Smooth muscle cell (in vitro differentiated cells): ENCODE measurements at regions not wholly inside any gene's neighbourhood (a gene's known extent, or its start where the extent isn't known, plus 50 kb on each side); places are given as distances from the start of the nearest gene placed in this dataset.

Experiments
- DNase-seq: peaks from one replicate; lab custom pipeline; 2025; ENCODE audit not compliant: unreplicated experiment; lab: John Stamatoyannopoulos, UW
- H2AFZ ChIP-seq: fragments of 200-600 bp; sonication (generic); 2 replicates; pipeline ENCODE4 v1.6.0; 2016; ENCODE audit warnings: antibody characterized with exemption, low read depth, mild to moderate bottlenecking
- H3F3A ChIP-seq: fragments of 200-600 bp; sonication (generic); 2 replicates; pipeline ENCODE4 v1.6.0; 2017; ENCODE audit warnings: antibody characterized with exemption, low read depth
- H3K27ac ChIP-seq: fragments of 200-600 bp; sonication (generic); 2 replicates; pipeline ENCODE4 v1.5.1; 2016; ENCODE audit warnings: low read depth, mild to moderate bottlenecking
- H3K27me3 ChIP-seq: fragments of 200-600 bp; sonication (generic); 2 replicates; pipeline ENCODE4 v1.6.1; 2016; ENCODE audit warnings: low read depth, mild to moderate bottlenecking
- H3K36me3 ChIP-seq: fragments of 200-600 bp; sonication (generic); 2 replicates; pipeline ENCODE4 v1.5.1; 2016; ENCODE audit warnings: low read depth
- H3K4me1 ChIP-seq: fragments of 200-600 bp; sonication (generic); 2 replicates; pipeline ENCODE4 v1.5.1; 2016; ENCODE audit warnings: low read depth
- H3K4me2 ChIP-seq: fragments of 200-600 bp; sonication (generic); 2 replicates; pipeline ENCODE4 v1.6.0; 2016; ENCODE audit warnings: mild to moderate bottlenecking
- H3K4me3 ChIP-seq: fragments of 200-600 bp; sonication (generic); 2 replicates; pipeline ENCODE4 v1.5.1; 2016; ENCODE audit warnings: mild to moderate bottlenecking
- H3K79me2 ChIP-seq: fragments of 200-600 bp; sonication (generic); 2 replicates; pipeline ENCODE4 v1.6.0; 2016; ENCODE audit warnings: low read depth, mild to moderate bottlenecking
- H3K9ac ChIP-seq: fragments of 200-600 bp; sonication (generic); 2 replicates; pipeline ENCODE4 v1.6.0; 2016; ENCODE audit warnings: low read depth
- H3K9me3 ChIP-seq: fragments of 200-600 bp; sonication (generic); replicated peaks from 2 replicates; pipeline ENCODE4 v1.5.1; 2016; ENCODE audit warnings: low read depth
- H4K20me1 ChIP-seq: fragments of 200-600 bp; sonication (generic); 2 replicates; pipeline ENCODE4 v1.6.0; 2016; ENCODE audit warnings: low read depth
- CTCF ChIP-seq: fragments of 200-600 bp; sonication (generic); IDR thresholded peaks from 2 replicates; pipeline ENCODE4 v1.5.1; 2017; ENCODE audit warnings: borderline replicate concordance, mild to moderate bottlenecking, antibody characterized with exemption; ENCODE audit not compliant: insufficient read depth, poor library complexity, severe bottlenecking
- WGBS: methylation state at CpG from one replicate; pipeline ENCODE4 v1.1.7; 2016; ENCODE audit warnings: low lambda C conversion rate; 5-methylcytosine and 5-hydroxymethylcytosine counted together

- H3K9me3 ChIP-seq: no peaks in the 10 kb centered on the region
- peaks cover 4% of the 10 kb centered on the region for H3F3A ChIP-seq
- H3K4me1 ChIP-seq: peaks cover 35% of the 10 kb centered on the region
- H3K9ac ChIP-seq: peak overlapping the region; percentile 4
- 61% methylated on average over 16 of the region's 16 CpGs for WGBS
- H2AFZ ChIP-seq: no peak overlapping the region
- TF ChIP-seq CTCF: no peak
- H3K4me3 ChIP-seq: no peak overlapping the region
- H3K27ac ChIP-seq: peak overlapping the region; percentile 74
- no peaks in the 10 kb centered on the region for H4K20me1 ChIP-seq
- no peaks in the 10 kb centered on the region for H3K36me3 ChIP-seq
- no peak for DNase-seq
- H3K4me2 ChIP-seq: no peak overlapping the region
- no peaks in the 10 kb centered on the region for H3K79me2 ChIP-seq
- no peaks in the 10 kb centered on the region for H3K27me3 ChIP-seq
These were observed 317.5 kb upstream of the RTL1 start for GRCh38 chr14:101220921-101221510.

- Histone ChIP-seq H3K79me2 (no peaks in the 10 kb centered on the region), H3K9me3 (no peaks in the 10 kb centered on the region), H4K20me1 (no peaks in the 10 kb centered on the region), H3K4me2 (no peak overlapping the region), H2AFZ (no peak overlapping the region), H3K36me3 (no peaks in the 10 kb centered on the region), H3K9ac (no peak overlapping the region), H3K4me3 (no peak overlapping the region), H3F3A (peaks cover 4% of the 10 kb centered on the region), H3K4me1 (peaks cover 35% of the 10 kb centered on the region), H3K27ac (peak overlapping the region; percentile 74), H3K27me3 (no peaks in the 10 kb centered on the region)
- WGBS: 94% methylated on average over 10 of the region's 10 CpGs
- no peak for TF ChIP-seq CTCF
- DNase-seq: no peak
These were observed 318.1 kb upstream of the RTL1 start for GRCh38 chr14:101221549-101222160.

GRCh38 chr14:101222362-101223070, 319.0 kb upstream of the RTL1 start:
- Histone ChIP-seq H3K27me3 (no peaks in the 10 kb centered on the region), H3K27ac (peak overlapping the region; percentile 11), H3K4me2 (no peak overlapping the region), H3K9me3 (no peaks in the 10 kb centered on the region), H3K79me2 (no peaks in the 10 kb centered on the region), H3K36me3 (no peaks in the 10 kb centered on the region), H3K4me1 (peaks cover 35% of the 10 kb centered on the region), H3K4me3 (no peak overlapping the region), H4K20me1 (no peaks in the 10 kb centered on the region), H3F3A (peaks cover 4% of the 10 kb centered on the region), H2AFZ (no peak overlapping the region), H3K9ac (no peak overlapping the region)
- WGBS: 78% methylated on average over 11 of the region's 11 CpGs
- no peak for TF ChIP-seq CTCF
- no peak for DNase-seq
